H1 (cell line): ENCODE measurements at regions not wholly inside any gene's neighbourhood (a gene's known extent, or its start where the extent isn't known, plus 50 kb on each side); places are given as distances from the start of the nearest gene placed in this dataset.

ENCODE experiments used
- CTCF ChIA-PET: fragments of 300-600 bp; sonication (Branson Sonifier 250); formaldehyde crosslinking; loops from one replicate; lab custom pipeline; 2021; ENCODE audit not compliant: partially characterized antibody; lab: Charles Lee
- POLR2A ChIA-PET: fragments of 300-600 bp; sonication (Branson Sonifier 250); formaldehyde crosslinking; loops from one replicate; lab custom pipeline; 2021; ENCODE audit warnings: inconsistent platforms; ENCODE audit not compliant: partially characterized antibody; lab: Charles Lee
- DNase-seq, 2 experiments: peaks; one replicate each; pipeline versions ENCODE4 v3.0.0 to v3.0.0-alpha.2; 2010 to 2022; ENCODE audit warnings: low spot score in 2 of 2, low read depth in 1 of 2, mixed read lengths in 1 of 2
- FAIRE-seq: peaks from 2 replicates; lab custom pipeline; 2011; peaks lifted over from hg19 to GRCh38; lab: Jason Lieb, UNC
- H2AFZ ChIP-seq: 2 replicates; pipeline ENCODE4 v1.8.1; 2012; ENCODE audit warnings: low read length, inconsistent platforms
- H2AK5ac ChIP-seq: 2 replicates; pipeline ENCODE4 v1.6.1; 2013; ENCODE audit warnings: low read depth, low read length
- H2BK120ac ChIP-seq: replicated peaks from 2 replicates; pipeline ENCODE3; 2013; ENCODE audit warnings: low read depth, low read length, inconsistent platforms
- H2BK12ac ChIP-seq: 2 replicates; pipeline ENCODE4 v1.6.1; 2013; ENCODE audit warnings: low read depth, low read length
- H2BK15ac ChIP-seq: 2 replicates; pipeline ENCODE4 v1.6.1; 2013; ENCODE audit warnings: low read length
- H2BK20ac ChIP-seq: 2 replicates; pipeline ENCODE4 v1.6.1; 2013; ENCODE audit warnings: low read length
- H2BK5ac ChIP-seq: 2 replicates; pipeline ENCODE4 v1.6.1; 2013; ENCODE audit warnings: low read depth, low read length
- H3K14ac ChIP-seq: 2 replicates; pipeline ENCODE4 v1.6.1; 2013; ENCODE audit warnings: inconsistent platforms; ENCODE audit not compliant: insufficient read length
- H3K18ac ChIP-seq: 2 replicates; pipeline ENCODE4 v1.6.1; 2013; ENCODE audit warnings: low read length; ENCODE audit errors: extremely low read depth
- H3K23ac ChIP-seq: 2 replicates; pipeline ENCODE4 v1.6.1; 2013; ENCODE audit warnings: inconsistent platforms; ENCODE audit not compliant: insufficient read length
- H3K23me2 ChIP-seq: 2 replicates; pipeline ENCODE4 v1.6.1; 2013; ENCODE audit warnings: low read depth, low read length
- H3K27ac ChIP-seq: 2 replicates; pipeline ENCODE4 v1.6.1; 2011; ENCODE audit warnings: low read depth, low read length, inconsistent platforms
- H3K27me3 ChIP-seq, 4 experiments: replicated peaks in 1 of 4; 1 replicate in 1 of 4; 2 replicates in 3 of 4; pipeline versions ENCODE4 v1.6.1 to v1.8.1; 2011 to 2013; ENCODE audit warnings: low read length in 3 of 4, mild to moderate bottlenecking in 3 of 4, inconsistent platforms in 2 of 4, mixed read lengths in 2 of 4, moderate library complexity in 1 of 4; ENCODE audit not compliant: control insufficient read depth in 3 of 4, insufficient read depth in 3 of 4; ENCODE audit errors: extremely low read depth in 1 of 4
- H3K36me3 ChIP-seq, 4 experiments: 2 replicates each; pipeline versions ENCODE4 v1.6.1 to v1.8.1; 2011 to 2013; ENCODE audit warnings: mild to moderate bottlenecking in 4 of 4, low read length in 3 of 4, moderate library complexity in 2 of 4, control low read depth in 1 of 4, inconsistent platforms in 1 of 4; ENCODE audit not compliant: insufficient read depth in 4 of 4, control insufficient read depth in 2 of 4
- H3K4ac ChIP-seq: replicated peaks from 2 replicates; pipeline ENCODE3; 2013; ENCODE audit warnings: low read length, low read depth, mixed read lengths, inconsistent platforms; ENCODE audit not compliant: insufficient read length
- H3K4me1 ChIP-seq, 4 experiments: replicated peaks in 1 of 4; 1 replicate in 1 of 4; 2 replicates in 3 of 4; pipeline versions ENCODE4 v1.6.1 to v1.8.1; 2011 to 2013; ENCODE audit warnings: low read length in 3 of 4, inconsistent platforms in 2 of 4, mixed read lengths in 1 of 4; ENCODE audit not compliant: insufficient read depth in 4 of 4, control insufficient read depth in 3 of 4
- H3K4me2 ChIP-seq, 2 experiments: 2 replicates each; pipeline versions ENCODE4 v1.6.1 to v1.8.1; 2011 to 2013; ENCODE audit warnings: low read depth in 2 of 2, low read length in 2 of 2, control low read depth in 1 of 2, inconsistent platforms in 1 of 2, mild to moderate bottlenecking in 1 of 2; ENCODE audit not compliant: insufficient read depth in 1 of 2
- H3K4me3 ChIP-seq, 4 experiments: fragments of 200-600, 300-600 bp in 1 of 4; sonication (generic), shearing (Covaris generic), sonication (Bioruptor Twin) in 1 of 4; 2 replicates each; pipeline versions ENCODE4 v1.5.1 to v1.8.1; 2011 to 2016; ENCODE audit warnings: low read length in 4 of 4, low read depth in 3 of 4, control low read depth in 2 of 4, inconsistent platforms in 2 of 4, mild to moderate bottlenecking in 2 of 4, mixed read lengths in 1 of 4, moderate library complexity in 1 of 4; ENCODE audit not compliant: insufficient read depth in 2 of 4; ENCODE audit errors: extremely low read depth in 1 of 4
- H3K56ac ChIP-seq: replicated peaks from 2 replicates; pipeline ENCODE3; 2013; ENCODE audit warnings: low read depth, mild to moderate bottlenecking, mixed read lengths, low read length, inconsistent platforms; ENCODE audit not compliant: insufficient read length
- H3K79me1 ChIP-seq: 2 replicates; pipeline ENCODE4 v1.6.1; 2013; ENCODE audit warnings: low read depth, low read length, control low read depth
- H3K79me2 ChIP-seq, 2 experiments: 2 replicates each; pipeline versions ENCODE4 v1.6.1 to v1.8.1; 2012 to 2013; ENCODE audit warnings: low read length in 2 of 2, mild to moderate bottlenecking in 2 of 2, inconsistent platforms in 1 of 2; ENCODE audit not compliant: insufficient read depth in 2 of 2, control insufficient read depth in 1 of 2
- H3K9ac ChIP-seq, 4 experiments: replicated peaks in 1 of 4; 1 replicate in 1 of 4; 2 replicates in 3 of 4; pipeline versions ENCODE4 v1.6.1 to v1.8.1; 2011 to 2013; ENCODE audit warnings: low read depth in 3 of 4, low read length in 3 of 4, control low read depth in 2 of 4, mild to moderate bottlenecking in 2 of 4, moderate library complexity in 2 of 4, inconsistent platforms in 1 of 4; ENCODE audit errors: extremely low read depth in 1 of 4
- H3K9me3 ChIP-seq, 2 experiments: 2 replicates each; pipeline versions ENCODE4 v1.6.1 to v1.8.1; 2012 to 2013; ENCODE audit warnings: mild to moderate bottlenecking in 2 of 2, moderate library complexity in 2 of 2, control low read depth in 1 of 2, inconsistent platforms in 1 of 2, low read depth in 1 of 2, low read length in 1 of 2, mixed read lengths in 1 of 2; ENCODE audit not compliant: insufficient read depth in 2 of 2
- H4K20me1 ChIP-seq, 2 experiments: replicated peaks in 1 of 2; 2 replicates each; pipeline versions ENCODE3 to v1.8.1; 2011 to 2013; ENCODE audit warnings: inconsistent platforms in 2 of 2, low read length in 2 of 2, mild to moderate bottlenecking in 1 of 2; ENCODE audit not compliant: insufficient read depth in 2 of 2, control insufficient read depth in 1 of 2
- H4K5ac ChIP-seq: 2 replicates; pipeline ENCODE4 v1.6.1; 2013; ENCODE audit warnings: low read length, low read depth, mixed read lengths, inconsistent platforms; ENCODE audit not compliant: insufficient read length
- H4K8ac ChIP-seq: 2 replicates; pipeline ENCODE4 v1.8.0; 2013; ENCODE audit warnings: mild to moderate bottlenecking, moderate library complexity, low read length, inconsistent platforms; ENCODE audit not compliant: insufficient read depth; ENCODE audit errors: extremely low read depth
- H4K91ac ChIP-seq: replicated peaks from 2 replicates; pipeline ENCODE3; 2013; ENCODE audit warnings: low read length, mixed read lengths, inconsistent platforms; ENCODE audit not compliant: insufficient read length
- CBX5 ChIP-seq: fragments of 300-800, 300-1000 bp; sonication (generic); IDR thresholded peaks from 2 replicates; pipeline ENCODE4 v1.7.1; 2016; ENCODE audit warnings: antibody characterized with exemption, low read length, low read depth
- CEBPB ChIP-seq: IDR thresholded peaks from 2 replicates; pipeline ENCODE4 v1.6.1; 2012; ENCODE audit warnings: low read depth, low read length
- HDAC2 ChIP-seq, 2 experiments: fragments of 300-600 bp in 1 of 2; sonication (generic) in 1 of 2; IDR thresholded peaks; 2 replicates each; pipeline ENCODE4 v1.6.1; 2011 to 2012; ENCODE audit warnings: low read depth in 2 of 2, low read length in 2 of 2, mild to moderate bottlenecking in 2 of 2, moderate library complexity in 2 of 2, borderline replicate concordance in 1 of 2, inconsistent platforms in 1 of 2
- MAFK ChIP-seq: IDR thresholded peaks from 2 replicates; pipeline ENCODE4 v1.6.1; 2012; ENCODE audit warnings: low read depth, mild to moderate bottlenecking, improper control_type of control experiment, low read length
- POLR2A ChIP-seq, 2 experiments: IDR thresholded peaks; 1 replicate in 1 of 2; 2 replicates in 1 of 2; pipeline ENCODE4 v1.6.1; 2011; ENCODE audit warnings: low read depth in 2 of 2, low read length in 2 of 2, mild to moderate bottlenecking in 2 of 2; ENCODE audit errors: control extremely low read depth in 1 of 2
- WGBS, 2 experiments: shearing (Covaris generic) in 1 of 2; methylation state at CpG; one replicate each; pipeline versions ENCODE4 v1.1.6 to v1.1.7; 2013 to 2015; ENCODE audit warnings: low lambda C conversion rate in 2 of 2, mixed read lengths in 2 of 2, inconsistent platforms in 1 of 2, low coverage in 1 of 2, missing lambda C conversion rate in 1 of 2; ENCODE audit not compliant: insufficient replicate concordance in 2 of 2, insufficient coverage in 1 of 2, insufficient read length in 1 of 2; ENCODE audit errors: extremely low coverage in 1 of 2, missing lambda C conversion rate in 1 of 2; 5-methylcytosine and 5-hydroxymethylcytosine counted together

- no peak overlapping the region for H4K91ac ChIP-seq
- no peak overlapping the region for H3K56ac ChIP-seq
- no peak overlapping the region for H2AK5ac ChIP-seq
- H3K4me2 ChIP-seq, result no peak overlapping the region
- H3K23ac ChIP-seq, result no peak overlapping the region
- H3K27me3 ChIP-seq, result no peaks in the 10 kb centered on the region
- H3K23me2 ChIP-seq, result no peaks in the 10 kb centered on the region
- no peak overlapping the region for H2BK15ac ChIP-seq
- no peak overlapping the region for H3K14ac ChIP-seq
- no peak overlapping the region for H2AFZ ChIP-seq
- 99% methylated on average over 5 of the region's 7 CpGs; no CpG with 5 or more reads in 1 of the 2 experiments for WGBS, 2 experiments
- FAIRE-seq, result no peak
- no peaks in the 10 kb centered on the region for H4K20me1 ChIP-seq
- H2BK20ac ChIP-seq, result no peak overlapping the region
- H3K9ac ChIP-seq, result no peak overlapping the region
- H3K4me1 ChIP-seq, result no peaks in the 10 kb centered on the region
- ChIA-PET CTCF (interaction anchor here (0.5 kb wide), 1 partner anchor 208 kb away, joined by 3 read pairs; no protein-coding TSS in a partner anchor), POLR2A (no interaction called here)
- H3K79me1 ChIP-seq, result no peaks in the 10 kb centered on the region
- H3K9me3 ChIP-seq, result no peaks in the 10 kb centered on the region
- no peak overlapping the region for H2BK12ac ChIP-seq
- H2BK120ac ChIP-seq, result no peak overlapping the region
- H2BK5ac ChIP-seq, result no peak overlapping the region
- H3K4ac ChIP-seq, result no peak overlapping the region
- no peaks in the 10 kb centered on the region for H3K36me3 ChIP-seq
- no peaks in the 10 kb centered on the region for H3K79me2 ChIP-seq
- no peak overlapping the region for H3K27ac ChIP-seq
- H3K18ac ChIP-seq, result no peak overlapping the region
- no peak overlapping the region for H4K5ac ChIP-seq
- no peak overlapping the region for H3K4me3 ChIP-seq
- no peak overlapping the region for H4K8ac ChIP-seq
- no peak for DNase-seq
- TF ChIP-seq HDAC2 (IDR thresholded peaks at IDR 0.05; ENCODE audit: borderline replicate concordance in 1 of 2, low read depth in 2 of 2, low read length in 2 of 2) (no peak), POLR2A (IDR thresholded peaks at IDR 0.05; ENCODE audit: control extremely low read depth in 1 of 2, low read depth in 2 of 2, low read length in 2 of 2) (no peak), CBX5 (no peak), CEBPB (no peak), MAFK (no peak)
Measured at GRCh38 chr13:109384491-109385241, 401.7 kb downstream of the IRS2 start.
